Mesenchymal stem cell (in vitro differentiated cells and primary cell): ENCODE measurements at regions not wholly inside any gene's neighbourhood (a gene's known extent, or its start where the extent isn't known, plus 50 kb on each side); places are given as distances from the start of the nearest gene placed in this dataset.

ENCODE experiments used
- DNase-seq: peaks from one replicate; pipeline ENCODE4 v3.0.0-alpha.2; 2013
- H2AFZ ChIP-seq: one replicate; pipeline ENCODE4 v1.6.1; 2013; ENCODE audit warnings: low read depth, mild to moderate bottlenecking, control low read depth, inconsistent platforms, low read length, moderate library complexity
- H2AK5ac ChIP-seq: 2 replicates; pipeline ENCODE4 v1.6.1; 2013; ENCODE audit warnings: low read length, moderate library complexity, mild to moderate bottlenecking, inconsistent platforms; ENCODE audit not compliant: severe bottlenecking
- H2BK120ac ChIP-seq: one replicate; pipeline ENCODE4 v1.6.1; 2013; ENCODE audit warnings: low read depth, mild to moderate bottlenecking, inconsistent platforms, low read length, moderate library complexity
- H2BK12ac ChIP-seq, 2 experiments: one replicate each; pipeline ENCODE4 v1.6.1; 2013; ENCODE audit warnings: inconsistent platforms in 2 of 2, low read length in 2 of 2, mild to moderate bottlenecking in 2 of 2, moderate library complexity in 2 of 2, control low read depth in 1 of 2
- H2BK15ac ChIP-seq: one replicate; pipeline ENCODE4 v1.6.1; 2013; ENCODE audit warnings: mild to moderate bottlenecking, low read depth, inconsistent platforms; ENCODE audit not compliant: poor library complexity, severe bottlenecking
- H2BK5ac ChIP-seq: 2 replicates; pipeline ENCODE4 v1.6.1; 2013; ENCODE audit warnings: low read depth, mild to moderate bottlenecking, low read length, control low read depth, inconsistent platforms; ENCODE audit not compliant: poor library complexity, severe bottlenecking
- H3K14ac ChIP-seq, 2 experiments: one replicate each; pipeline ENCODE4 v1.6.1; 2013; ENCODE audit warnings: inconsistent platforms in 2 of 2, low read length in 2 of 2, control low read depth in 1 of 2, mild to moderate bottlenecking in 1 of 2, moderate library complexity in 1 of 2
- H3K18ac ChIP-seq, 2 experiments: one replicate each; pipeline ENCODE4 v1.6.1; 2013; ENCODE audit warnings: inconsistent platforms in 2 of 2, low read length in 2 of 2, control low read depth in 1 of 2, low read depth in 1 of 2, mild to moderate bottlenecking in 1 of 2
- H3K23ac ChIP-seq, 2 experiments: one replicate each; pipeline ENCODE4 v1.6.1; 2013; ENCODE audit warnings: inconsistent platforms in 2 of 2, low read length in 2 of 2, mild to moderate bottlenecking in 2 of 2, moderate library complexity in 2 of 2, control low read depth in 1 of 2
- H3K27ac ChIP-seq: 2 replicates; pipeline ENCODE4 v1.5.1; 2013; ENCODE audit warnings: mild to moderate bottlenecking, moderate library complexity, low read length, control low read depth, inconsistent platforms; ENCODE audit not compliant: poor library complexity, severe bottlenecking
- H3K27me3 ChIP-seq, 2 experiments: 2 replicates each; pipeline versions ENCODE4 v1.6.1 to v1.7.0; 2013; ENCODE audit warnings: low read length in 2 of 2, mild to moderate bottlenecking in 2 of 2, moderate library complexity in 2 of 2, control low read depth in 1 of 2, inconsistent platforms in 1 of 2; ENCODE audit not compliant: control insufficient read depth in 1 of 2, insufficient read depth in 1 of 2
- H3K36me3 ChIP-seq, 2 experiments: 2 replicates each; pipeline versions ENCODE4 v1.6.1 to v1.7.0; 2013; ENCODE audit warnings: low read length in 2 of 2, control low read depth in 1 of 2, inconsistent platforms in 1 of 2, low read depth in 1 of 2, mild to moderate bottlenecking in 1 of 2; ENCODE audit not compliant: insufficient read depth in 2 of 2, control insufficient read depth in 1 of 2
- H3K4ac ChIP-seq, 2 experiments: one replicate each; pipeline ENCODE4 v1.6.1; 2013; ENCODE audit warnings: inconsistent platforms in 2 of 2, low read length in 2 of 2, mild to moderate bottlenecking in 2 of 2, moderate library complexity in 2 of 2, control low read depth in 1 of 2, low read depth in 1 of 2
- H3K4me1 ChIP-seq: 2 replicates; pipeline ENCODE4 v1.6.1; 2013; ENCODE audit warnings: low read depth, low read length, control low read depth; ENCODE audit not compliant: control insufficient read depth, insufficient read depth
- H3K4me2 ChIP-seq: 2 replicates; pipeline ENCODE4 v1.6.1; 2013; ENCODE audit warnings: low read length, mild to moderate bottlenecking, inconsistent platforms; ENCODE audit not compliant: poor library complexity, severe bottlenecking
- H3K4me3 ChIP-seq, 2 experiments: 2 replicates each; pipeline versions ENCODE4 v1.5.1 to v1.7.0; 2013; ENCODE audit warnings: low read length in 2 of 2, mild to moderate bottlenecking in 2 of 2, control low read depth in 1 of 2, low read depth in 1 of 2; ENCODE audit not compliant: insufficient read depth in 1 of 2
- H3K79me1 ChIP-seq: replicated peaks from 2 replicates; pipeline ENCODE4 v1.6.1; 2013; ENCODE audit warnings: mild to moderate bottlenecking, control low read depth, low read length, inconsistent platforms; ENCODE audit not compliant: poor library complexity, severe bottlenecking
- H3K9ac ChIP-seq: 2 replicates; pipeline ENCODE4 v1.7.0; 2013; ENCODE audit warnings: mild to moderate bottlenecking, low read length, moderate library complexity
- H3K9me3 ChIP-seq: 2 replicates; pipeline ENCODE4 v1.7.0; 2013; ENCODE audit warnings: mild to moderate bottlenecking, low read length; ENCODE audit not compliant: control insufficient read depth
- H4K8ac ChIP-seq: one replicate; pipeline ENCODE4 v1.6.1; 2013; ENCODE audit warnings: inconsistent platforms, mild to moderate bottlenecking, low read length, moderate library complexity
- H4K91ac ChIP-seq: one replicate; pipeline ENCODE4 v1.6.1; 2013; ENCODE audit warnings: mild to moderate bottlenecking, low read length, inconsistent platforms
- WGBS: methylation state at CpG from one replicate; pipeline ENCODE4 v1.1.7; 2013; ENCODE audit warnings: mixed read lengths; 5-methylcytosine and 5-hydroxymethylcytosine counted together

DNA sequence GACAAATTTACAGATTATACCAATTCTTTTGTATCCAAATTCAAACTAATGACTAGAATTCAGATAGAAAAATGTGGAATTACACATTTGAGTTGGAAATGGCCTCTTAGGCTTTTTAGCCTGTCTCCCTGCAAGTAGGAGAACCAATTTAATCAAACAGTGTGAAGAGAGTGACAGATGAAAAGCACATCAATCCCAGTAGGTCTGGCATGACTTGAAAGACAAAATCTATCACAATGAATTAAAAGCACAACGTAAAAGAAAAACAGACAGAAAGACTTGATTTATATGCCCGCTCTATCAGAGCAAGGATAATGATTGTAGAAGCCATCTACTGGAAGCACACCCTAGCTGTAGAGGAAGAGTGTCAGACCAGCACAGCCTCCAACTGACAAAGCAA, 1084.4 kb upstream of the SPRY2 start:
- Histone ChIP-seq H3K9ac (no peak overlapping the region), H2BK15ac (no peak overlapping the region), H2AK5ac (no peak overlapping the region), H3K14ac (no peak overlapping the region), H3K4me2 (no peak overlapping the region), H3K27ac (no peak overlapping the region), H3K9me3 (no peaks in the 10 kb centered on the region), H3K4me3 (no peak overlapping the region), H3K36me3 (no peaks in the 10 kb centered on the region), H4K91ac (no peak overlapping the region), H3K79me1 (no peaks in the 10 kb centered on the region), H3K18ac (no peak overlapping the region), H2BK5ac (no peak overlapping the region), H2AFZ (no peak overlapping the region), H2BK120ac (no peak overlapping the region), H3K4me1 (no peaks in the 10 kb centered on the region), H2BK12ac (no peak overlapping the region), H4K8ac (no peak overlapping the region), H3K23ac (no peak overlapping the region), H3K4ac (no peak overlapping the region), H3K27me3 (no peaks in the 10 kb centered on the region)
- DNase-seq: no peak
- WGBS: 92% methylated on average over 2 of the region's 2 CpGs

GRCh38 chr13:81409284-81409683, 1068.4 kb upstream of the SPRY2 start:
- H3K27ac ChIP-seq: no peak overlapping the region
- no peak overlapping the region for H2BK15ac ChIP-seq
- no peak overlapping the region for H4K8ac ChIP-seq
- H2AFZ ChIP-seq: no peak overlapping the region
- H3K79me1 ChIP-seq: no peaks in the 10 kb centered on the region
- no peak overlapping the region for H2BK120ac ChIP-seq
- no peaks in the 10 kb centered on the region for H3K9me3 ChIP-seq
- H2BK5ac ChIP-seq: no peak overlapping the region
- no peak overlapping the region for H3K23ac ChIP-seq
- no peak overlapping the region for H3K4me2 ChIP-seq
- no peaks in the 10 kb centered on the region for H3K36me3 ChIP-seq
- no peak overlapping the region for H3K14ac ChIP-seq
- no peak overlapping the region for H2AK5ac ChIP-seq
- H3K4me3 ChIP-seq: no peak overlapping the region
- H3K9ac ChIP-seq: no peak overlapping the region
- H3K27me3 ChIP-seq: no peaks in the 10 kb centered on the region
- no peak for DNase-seq
- no peak overlapping the region for H2BK12ac ChIP-seq
- H3K4me1 ChIP-seq: peaks cover 3% of the 10 kb centered on the region
- no peak overlapping the region for H3K4ac ChIP-seq
- H3K18ac ChIP-seq: no peak overlapping the region
- no peak overlapping the region for H4K91ac ChIP-seq

- H3K23ac ChIP-seq: no peak overlapping the region
- no peak overlapping the region for H3K18ac ChIP-seq
- no peak overlapping the region for H2AK5ac ChIP-seq
- no peak overlapping the region for H4K8ac ChIP-seq
- H3K4me2 ChIP-seq: no peak overlapping the region
- no peak overlapping the region for H2BK120ac ChIP-seq
- no peaks in the 10 kb centered on the region for H3K36me3 ChIP-seq
- no peak overlapping the region for H3K14ac ChIP-seq
- peaks cover 3% of the 10 kb centered on the region for H3K4me1 ChIP-seq
- no peaks in the 10 kb centered on the region for H3K27me3 ChIP-seq
- no peak for DNase-seq
- no peak overlapping the region for H2BK12ac ChIP-seq
- H2AFZ ChIP-seq: no peak overlapping the region
- no peak overlapping the region for H3K27ac ChIP-seq
- H3K9ac ChIP-seq: no peak overlapping the region
- H2BK5ac ChIP-seq: no peak overlapping the region
- H2BK15ac ChIP-seq: no peak overlapping the region
- no peaks in the 10 kb centered on the region for H3K79me1 ChIP-seq
- H3K4me3 ChIP-seq: no peak overlapping the region
- H3K4ac ChIP-seq: no peak overlapping the region
- H4K91ac ChIP-seq: no peak overlapping the region
- no CpG with 5 or more reads among the region's 2 CpGs for WGBS
- no peaks in the 10 kb centered on the region for H3K9me3 ChIP-seq
Measured at GRCh38 chr13:81408647-81409046, 1067.7 kb upstream of the SPRY2 start.

DNA sequence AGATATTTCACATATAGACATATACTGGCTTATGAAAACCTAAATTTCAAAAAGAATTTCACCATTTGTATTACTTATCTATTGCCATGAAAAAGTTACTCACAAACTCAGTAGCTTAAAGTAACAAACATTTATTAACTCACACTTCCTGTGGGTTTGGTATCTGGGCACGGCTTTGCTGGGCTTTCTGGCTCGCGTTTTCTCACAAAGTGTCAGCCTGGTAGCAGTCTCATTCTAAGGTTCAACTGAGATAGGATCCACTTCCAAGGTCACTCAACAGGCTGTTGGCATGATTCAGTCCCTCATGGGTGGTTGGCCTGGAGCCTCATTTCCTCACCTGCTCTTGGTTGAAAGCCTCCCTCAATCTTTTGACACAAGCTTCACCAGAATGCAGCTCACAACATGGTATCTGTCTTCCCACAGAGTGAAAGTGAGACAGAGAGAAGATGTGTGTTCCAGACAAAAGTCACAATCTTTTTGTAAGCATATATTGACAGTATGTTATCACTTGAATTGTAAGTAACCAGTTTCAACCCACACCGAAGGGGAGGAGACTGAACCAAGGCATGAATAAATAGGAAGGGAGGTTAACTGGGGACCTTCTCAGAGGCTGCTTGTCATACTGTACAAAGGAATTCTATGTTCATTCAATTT, 1065.8 kb upstream of the SPRY2 start:
- peak overlapping the region; percentile 90 for H2BK5ac ChIP-seq

More for the DNA sequence above, 1065.8 kb upstream of the SPRY2 start:
- Histone ChIP-seq H3K4me2 (peak overlapping the region; percentile 20), H4K91ac (no peak overlapping the region), H2AFZ (no peak overlapping the region), H3K4ac (no peak overlapping the region), H3K14ac (no peak overlapping the region), H3K27ac (peak overlapping the region; percentile 90), H2BK12ac (peak overlapping the region in 1 of 2 experiments; percentile 63), H3K27me3 (no peaks in the 10 kb centered on the region), H2AK5ac (no peak overlapping the region), H3K9me3 (no peaks in the 10 kb centered on the region), H3K18ac (no peak overlapping the region), H3K4me1 (peaks cover 3% of the 10 kb centered on the region), H3K36me3 (no peaks in the 10 kb centered on the region), H2BK15ac (no peak overlapping the region), H3K23ac (no peak overlapping the region), H2BK120ac (no peak overlapping the region), H3K4me3 (no peak overlapping the region), H4K8ac (no peak overlapping the region), H3K9ac (no peak overlapping the region), H3K79me1 (no peaks in the 10 kb centered on the region)
- no peak for DNase-seq
- WGBS: 89% methylated on average over 3 of the region's 4 CpGs
